22Rv1 (cell line): ENCODE measurements at regions not wholly inside any gene's neighbourhood (a gene's known extent, or its start where the extent isn't known, plus 50 kb on each side); places are given as distances from the start of the nearest gene placed in this dataset.

Experiments used
- H3K27ac ChIP-seq: fragments of 450-650 bp; 2 replicates; pipeline ENCODE4 v1.5.1; 2017
- ZFX ChIP-seq: fragments of 450-650 bp; IDR thresholded peaks from 2 replicates; pipeline ENCODE4 v1.6.1; 2017; ENCODE audit warnings: antibody characterized with exemption, borderline replicate concordance
- TF ChIP-seq, protein P1 (sequence below): fragments of 450-650 bp; IDR thresholded peaks from 2 replicates; pipeline ENCODE4 v1.5.1; 2017; ENCODE audit warnings: mild to moderate bottlenecking

DNA sequence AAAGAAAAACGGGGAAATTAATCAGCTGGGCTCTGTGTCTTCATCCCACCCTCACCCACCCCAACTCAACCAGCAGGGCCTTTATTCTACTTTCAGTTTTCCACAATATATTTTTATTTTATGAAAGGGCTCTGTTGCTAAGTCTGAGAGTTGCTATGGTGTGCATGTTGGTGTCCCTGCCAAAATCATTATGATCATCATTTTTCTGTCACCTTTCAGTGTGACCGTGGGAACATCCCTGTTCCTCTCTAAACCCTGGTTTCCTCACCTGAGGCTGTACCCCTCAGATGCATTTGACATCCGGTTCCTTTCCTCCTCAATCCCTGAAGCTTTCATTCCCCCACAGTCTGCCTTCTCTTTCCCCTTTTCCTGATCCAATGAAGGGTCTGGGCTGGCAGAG lies 180.5 kb downstream of the ZFP36L2 start:
- TF ChIP-seq, protein P1, sequence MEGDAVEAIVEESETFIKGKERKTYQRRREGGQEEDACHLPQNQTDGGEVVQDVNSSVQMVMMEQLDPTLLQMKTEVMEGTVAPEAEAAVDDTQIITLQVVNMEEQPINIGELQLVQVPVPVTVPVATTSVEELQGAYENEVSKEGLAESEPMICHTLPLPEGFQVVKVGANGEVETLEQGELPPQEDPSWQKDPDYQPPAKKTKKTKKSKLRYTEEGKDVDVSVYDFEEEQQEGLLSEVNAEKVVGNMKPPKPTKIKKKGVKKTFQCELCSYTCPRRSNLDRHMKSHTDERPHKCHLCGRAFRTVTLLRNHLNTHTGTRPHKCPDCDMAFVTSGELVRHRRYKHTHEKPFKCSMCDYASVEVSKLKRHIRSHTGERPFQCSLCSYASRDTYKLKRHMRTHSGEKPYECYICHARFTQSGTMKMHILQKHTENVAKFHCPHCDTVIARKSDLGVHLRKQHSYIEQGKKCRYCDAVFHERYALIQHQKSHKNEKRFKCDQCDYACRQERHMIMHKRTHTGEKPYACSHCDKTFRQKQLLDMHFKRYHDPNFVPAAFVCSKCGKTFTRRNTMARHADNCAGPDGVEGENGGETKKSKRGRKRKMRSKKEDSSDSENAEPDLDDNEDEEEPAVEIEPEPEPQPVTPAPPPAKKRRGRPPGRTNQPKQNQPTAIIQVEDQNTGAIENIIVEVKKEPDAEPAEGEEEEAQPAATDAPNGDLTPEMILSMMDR = no peak
- no peak for TF ChIP-seq ZFX
- no peak overlapping the region for H3K27ac ChIP-seq

DNA sequence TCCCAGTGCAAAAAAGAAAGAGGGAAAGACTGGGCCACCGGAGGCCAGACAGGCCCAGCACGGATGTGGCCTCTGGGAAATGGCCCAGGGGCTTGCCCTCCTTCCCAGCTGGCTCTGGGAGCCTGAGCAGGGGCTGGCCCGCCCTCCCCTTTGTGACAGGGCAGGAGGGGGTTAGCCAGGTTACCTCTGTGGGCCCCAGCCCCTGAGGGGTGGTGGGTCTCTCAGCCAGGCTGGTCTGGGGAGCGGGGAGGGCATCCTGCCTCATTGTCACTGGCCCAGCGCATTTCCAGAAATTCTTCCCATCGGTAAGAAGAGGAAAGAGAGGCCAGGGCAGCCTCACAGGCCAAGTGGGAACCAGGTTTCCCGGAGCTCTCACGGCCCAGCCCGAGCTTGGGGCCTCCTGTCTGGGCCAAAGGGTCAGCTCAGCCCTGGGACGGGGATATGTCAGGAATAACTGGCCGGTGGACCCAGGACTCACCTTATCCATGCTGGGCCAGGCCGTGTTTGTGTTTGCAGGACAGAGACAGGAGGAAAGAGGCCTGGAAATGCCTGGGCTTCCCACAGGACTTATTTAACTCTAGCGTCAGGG lies 182.2 kb downstream of the ZFP36L2 start:
- TF ChIP-seq, protein P1 = no peak
- no peak for TF ChIP-seq ZFX
- H3K27ac ChIP-seq = no peak overlapping the region

DNA sequence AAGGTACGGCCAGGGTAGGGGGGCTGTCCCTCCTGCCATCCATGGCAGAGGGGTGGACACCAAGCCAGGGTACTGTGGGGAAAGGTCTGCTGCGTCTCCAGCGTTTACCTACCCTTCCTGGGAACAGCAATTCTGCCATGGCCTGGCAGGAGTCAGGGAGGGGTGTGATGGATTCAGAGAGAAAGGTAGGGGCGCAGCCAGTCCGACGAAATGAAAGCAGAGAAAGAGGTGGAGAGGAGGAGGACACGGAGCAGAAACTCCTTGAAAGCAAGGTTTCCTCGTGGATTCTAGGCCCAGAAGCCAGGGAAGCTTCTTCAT lies 182.9 kb downstream of the ZFP36L2 start:
- no peak overlapping the region for H3K27ac ChIP-seq
- TF ChIP-seq, protein P1 = no peak
- no peak for TF ChIP-seq ZFX

DNA sequence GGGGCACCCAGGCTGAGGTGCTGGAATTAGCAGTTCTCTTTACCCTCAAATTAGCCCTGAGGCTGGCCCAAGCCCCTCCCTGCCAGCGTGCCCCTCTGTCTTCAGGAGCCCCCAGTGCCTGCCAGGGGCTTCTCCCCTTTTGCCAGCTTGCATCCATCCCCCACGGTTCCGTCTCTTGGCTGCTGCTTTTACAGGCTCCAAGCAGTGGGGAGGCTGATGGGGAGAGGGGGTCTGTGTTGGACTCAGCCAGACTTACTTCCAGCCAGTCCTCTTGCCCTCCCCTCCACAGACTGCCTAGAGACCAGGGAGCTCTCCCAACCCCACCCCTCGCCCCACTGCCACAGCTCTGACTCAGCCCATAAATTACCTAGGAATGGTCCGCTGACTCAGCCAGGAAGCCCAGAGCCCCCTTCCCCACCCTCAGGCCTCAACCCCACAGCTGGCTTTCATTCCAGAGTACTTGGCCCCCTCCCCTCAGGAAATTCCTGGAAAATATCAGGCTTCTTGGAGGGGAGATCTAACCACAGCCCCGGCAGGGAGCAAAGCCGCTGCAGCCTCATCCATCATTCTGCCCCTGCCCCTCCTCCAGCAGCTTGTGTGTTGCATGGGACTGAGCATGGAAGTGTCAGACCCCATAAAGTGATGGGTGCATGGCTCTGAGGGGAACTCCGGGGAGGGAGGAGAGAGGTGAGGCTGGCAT lies 184.6 kb downstream of the ZFP36L2 start:
- TF ChIP-seq, protein P1 = no peak
- TF ChIP-seq ZFX = no peak
- H3K27ac ChIP-seq = no peak overlapping the region

DNA sequence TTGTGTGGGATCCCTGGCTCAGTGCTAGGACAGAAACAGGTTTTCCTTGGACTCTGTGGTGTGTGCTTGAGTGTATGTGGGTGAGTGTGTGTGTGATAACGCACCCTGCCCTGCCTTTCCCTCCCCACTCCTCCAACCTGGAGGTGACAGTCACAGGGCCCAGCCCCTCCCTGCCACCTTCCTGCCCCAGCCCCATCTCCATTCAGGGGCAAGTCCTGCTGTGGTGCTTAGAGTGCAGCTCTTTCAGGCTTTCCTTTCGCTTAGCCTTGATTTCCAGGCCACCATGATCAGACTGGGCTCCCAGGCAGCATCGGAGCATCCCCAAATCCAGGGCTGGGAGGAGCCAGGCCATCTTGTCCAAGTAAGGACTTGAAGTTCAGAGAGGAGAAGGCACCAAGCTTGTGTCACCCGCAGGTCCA lies 185.2 kb downstream of the ZFP36L2 start:
- no peak overlapping the region for H3K27ac ChIP-seq
- TF ChIP-seq, protein P1 = no peak
- TF ChIP-seq ZFX = no peak

DNA sequence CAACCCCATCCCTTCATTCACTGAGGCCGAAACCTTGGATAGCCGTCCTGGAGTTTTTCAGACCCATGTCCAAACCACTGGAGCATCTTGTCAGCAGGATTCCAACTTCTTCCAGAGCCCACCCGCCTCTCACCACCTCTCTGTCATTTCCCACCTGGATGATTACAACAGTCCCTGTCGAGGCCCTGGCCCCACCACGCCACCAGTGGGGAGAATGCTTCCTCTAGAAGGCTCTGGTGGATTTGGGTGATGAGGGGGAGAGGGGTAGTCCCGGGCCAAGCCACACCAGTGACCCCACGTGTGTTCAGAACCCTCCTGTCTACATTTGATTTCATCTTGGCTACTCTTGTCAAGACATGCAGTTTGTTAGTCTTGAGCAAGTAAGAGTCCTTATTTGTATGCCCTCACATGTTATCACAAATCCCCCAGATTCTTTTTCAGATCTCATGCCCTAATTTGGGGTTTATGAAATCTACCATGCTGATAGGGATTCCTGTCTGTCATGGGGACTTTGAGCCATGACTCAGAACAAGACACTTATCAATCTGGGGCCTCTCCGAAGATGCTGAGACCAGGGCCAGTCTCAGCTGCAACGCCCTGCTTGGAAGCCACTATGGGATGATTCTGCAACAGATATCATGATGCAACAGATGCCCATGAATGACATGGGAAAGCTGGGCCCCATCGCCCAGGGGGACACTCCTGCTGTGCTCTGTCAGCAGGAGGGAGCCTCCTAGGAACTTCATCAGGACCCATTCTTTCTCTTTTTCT lies 186.1 kb downstream of the ZFP36L2 start:
- TF ChIP-seq, protein P1 = no peak
- TF ChIP-seq ZFX = no peak
- H3K27ac ChIP-seq = no peak overlapping the region
